GM12878 (cell line): ENCODE measurements at regions not wholly inside any gene's neighbourhood (a gene's known extent, or its start where the extent isn't known, plus 50 kb on each side); places are given as distances from the start of the nearest gene placed in this dataset.

Experiments
- BRCA1 ChIP-seq: IDR thresholded peaks from 2 replicates; pipeline ENCODE4 v1.6.1; 2011; ENCODE audit warnings: low read depth, low read length, improper control_type of control experiment
- LARP7 ChIP-seq: fragments of 450-650 bp; IDR thresholded peaks from 2 replicates; pipeline ENCODE4 v1.6.1; 2017; ENCODE audit warnings: mild to moderate bottlenecking
- MYC ChIP-seq: IDR thresholded peaks from 2 replicates; pipeline ENCODE4 v1.6.1; 2011; ENCODE audit warnings: mild to moderate bottlenecking, low read length, moderate library complexity, inconsistent platforms; ENCODE audit not compliant: insufficient read depth, insufficient replicate concordance, insufficient read length, severe bottlenecking
- RAD51 ChIP-seq: fragments of 450-650 bp; IDR thresholded peaks from 2 replicates; pipeline ENCODE4 v1.6.1; 2016; ENCODE audit warnings: moderate library complexity, mild to moderate bottlenecking, inconsistent platforms
- RFX5 ChIP-seq: IDR thresholded peaks from 2 replicates; pipeline ENCODE4 v1.6.1; 2011; ENCODE audit warnings: low read depth, low read length, improper control_type of control experiment
- TF ChIP-seq, protein P1 (sequence below): fragments of 450-650 bp; IDR thresholded peaks from 2 replicates; pipeline ENCODE4 v1.6.1; 2016; ENCODE audit warnings: mild to moderate bottlenecking, moderate library complexity, borderline replicate concordance
- TF ChIP-seq, protein P2 (sequence below): fragments of 450-650 bp; IDR thresholded peaks from 2 replicates; pipeline ENCODE4 v1.6.1; 2017; ENCODE audit warnings: mild to moderate bottlenecking, low read depth, inconsistent platforms; ENCODE audit not compliant: poor library complexity, severe bottlenecking
- TF ChIP-seq, protein P3 (sequence below): fragments of 450-650 bp; formaldehyde crosslinking; IDR thresholded peaks from 2 replicates; pipeline ENCODE4 v1.4.0; 2020; ENCODE audit warnings: mild to moderate bottlenecking, moderate library complexity

GRCh38 chr14:44291366-44291915 lies 215.6 kb downstream of the FSCB start (continued):
- TF ChIP-seq, protein P1, sequence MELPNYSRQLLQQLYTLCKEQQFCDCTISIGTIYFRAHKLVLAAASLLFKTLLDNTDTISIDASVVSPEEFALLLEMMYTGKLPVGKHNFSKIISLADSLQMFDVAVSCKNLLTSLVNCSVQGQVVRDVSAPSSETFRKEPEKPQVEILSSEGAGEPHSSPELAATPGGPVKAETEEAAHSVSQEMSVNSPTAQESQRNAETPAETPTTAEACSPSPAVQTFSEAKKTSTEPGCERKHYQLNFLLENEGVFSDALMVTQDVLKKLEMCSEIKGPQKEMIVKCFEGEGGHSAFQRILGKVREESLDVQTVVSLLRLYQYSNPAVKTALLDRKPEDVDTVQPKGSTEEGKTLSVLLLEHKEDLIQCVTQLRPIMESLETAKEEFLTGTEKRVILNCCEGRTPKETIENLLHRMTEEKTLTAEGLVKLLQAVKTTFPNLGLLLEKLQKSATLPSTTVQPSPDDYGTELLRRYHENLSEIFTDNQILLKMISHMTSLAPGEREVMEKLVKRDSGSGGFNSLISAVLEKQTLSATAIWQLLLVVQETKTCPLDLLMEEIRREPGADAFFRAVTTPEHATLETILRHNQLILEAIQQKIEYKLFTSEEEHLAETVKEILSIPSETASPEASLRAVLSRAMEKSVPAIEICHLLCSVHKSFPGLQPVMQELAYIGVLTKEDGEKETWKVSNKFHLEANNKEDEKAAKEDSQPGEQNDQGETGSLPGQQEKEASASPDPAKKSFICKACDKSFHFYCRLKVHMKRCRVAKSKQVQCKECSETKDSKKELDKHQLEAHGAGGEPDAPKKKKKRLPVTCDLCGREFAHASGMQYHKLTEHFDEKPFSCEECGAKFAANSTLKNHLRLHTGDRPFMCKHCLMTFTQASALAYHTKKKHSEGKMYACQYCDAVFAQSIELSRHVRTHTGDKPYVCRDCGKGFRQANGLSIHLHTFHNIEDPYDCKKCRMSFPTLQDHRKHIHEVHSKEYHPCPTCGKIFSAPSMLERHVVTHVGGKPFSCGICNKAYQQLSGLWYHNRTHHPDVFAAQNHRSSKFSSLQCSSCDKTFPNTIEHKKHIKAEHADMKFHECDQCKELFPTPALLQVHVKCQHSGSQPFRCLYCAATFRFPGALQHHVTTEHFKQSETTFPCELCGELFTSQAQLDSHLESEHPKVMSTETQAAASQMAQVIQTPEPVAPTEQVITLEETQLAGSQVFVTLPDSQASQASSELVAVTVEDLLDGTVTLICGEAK = no peak
- TF ChIP-seq RAD51 = no peak
- TF ChIP-seq BRCA1 = no peak
- TF ChIP-seq, protein P2, sequence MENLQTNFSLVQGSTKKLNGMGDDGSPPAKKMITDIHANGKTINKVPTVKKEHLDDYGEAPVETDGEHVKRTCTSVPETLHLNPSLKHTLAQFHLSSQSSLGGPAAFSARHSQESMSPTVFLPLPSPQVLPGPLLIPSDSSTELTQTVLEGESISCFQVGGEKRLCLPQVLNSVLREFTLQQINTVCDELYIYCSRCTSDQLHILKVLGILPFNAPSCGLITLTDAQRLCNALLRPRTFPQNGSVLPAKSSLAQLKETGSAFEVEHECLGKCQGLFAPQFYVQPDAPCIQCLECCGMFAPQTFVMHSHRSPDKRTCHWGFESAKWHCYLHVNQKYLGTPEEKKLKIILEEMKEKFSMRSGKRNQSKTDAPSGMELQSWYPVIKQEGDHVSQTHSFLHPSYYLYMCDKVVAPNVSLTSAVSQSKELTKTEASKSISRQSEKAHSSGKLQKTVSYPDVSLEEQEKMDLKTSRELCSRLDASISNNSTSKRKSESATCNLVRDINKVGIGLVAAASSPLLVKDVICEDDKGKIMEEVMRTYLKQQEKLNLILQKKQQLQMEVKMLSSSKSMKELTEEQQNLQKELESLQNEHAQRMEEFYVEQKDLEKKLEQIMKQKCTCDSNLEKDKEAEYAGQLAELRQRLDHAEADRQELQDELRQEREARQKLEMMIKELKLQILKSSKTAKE = no peak
- no peak for TF ChIP-seq RFX5
- TF ChIP-seq LARP7 = no peak
- TF ChIP-seq, protein P3, sequence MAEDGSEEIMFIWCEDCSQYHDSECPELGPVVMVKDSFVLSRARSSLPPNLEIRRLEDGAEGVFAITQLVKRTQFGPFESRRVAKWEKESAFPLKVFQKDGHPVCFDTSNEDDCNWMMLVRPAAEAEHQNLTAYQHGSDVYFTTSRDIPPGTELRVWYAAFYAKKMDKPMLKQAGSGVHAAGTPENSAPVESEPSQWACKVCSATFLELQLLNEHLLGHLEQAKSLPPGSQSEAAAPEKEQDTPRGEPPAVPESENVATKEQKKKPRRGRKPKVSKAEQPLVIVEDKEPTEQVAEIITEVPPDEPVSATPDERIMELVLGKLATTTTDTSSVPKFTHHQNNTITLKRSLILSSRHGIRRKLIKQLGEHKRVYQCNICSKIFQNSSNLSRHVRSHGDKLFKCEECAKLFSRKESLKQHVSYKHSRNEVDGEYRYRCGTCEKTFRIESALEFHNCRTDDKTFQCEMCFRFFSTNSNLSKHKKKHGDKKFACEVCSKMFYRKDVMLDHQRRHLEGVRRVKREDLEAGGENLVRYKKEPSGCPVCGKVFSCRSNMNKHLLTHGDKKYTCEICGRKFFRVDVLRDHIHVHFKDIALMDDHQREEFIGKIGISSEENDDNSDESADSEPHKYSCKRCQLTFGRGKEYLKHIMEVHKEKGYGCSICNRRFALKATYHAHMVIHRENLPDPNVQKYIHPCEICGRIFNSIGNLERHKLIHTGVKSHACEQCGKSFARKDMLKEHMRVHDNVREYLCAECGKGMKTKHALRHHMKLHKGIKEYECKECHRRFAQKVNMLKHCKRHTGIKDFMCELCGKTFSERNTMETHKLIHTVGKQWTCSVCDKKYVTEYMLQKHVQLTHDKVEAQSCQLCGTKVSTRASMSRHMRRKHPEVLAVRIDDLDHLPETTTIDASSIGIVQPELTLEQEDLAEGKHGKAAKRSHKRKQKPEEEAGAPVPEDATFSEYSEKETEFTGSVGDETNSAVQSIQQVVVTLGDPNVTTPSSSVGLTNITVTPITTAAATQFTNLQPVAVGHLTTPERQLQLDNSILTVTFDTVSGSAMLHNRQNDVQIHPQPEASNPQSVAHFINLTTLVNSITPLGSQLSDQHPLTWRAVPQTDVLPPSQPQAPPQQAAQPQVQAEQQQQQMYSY (CRISPR knock-in tag) = no peak
- TF ChIP-seq MYC = no peak
